HL-60/S4 treated with retinoic acid at 250 ng/mL for 4 days and 3 days (cell line): ENCODE measurements at regions not wholly inside any gene's neighbourhood (a gene's known extent, or its start where the extent isn't known, plus 50 kb on each side); places are given as distances from the start of the nearest gene placed in this dataset.
"Not testable (repeated sequence)": the region's sequence is repeated elsewhere in the genome, so short reads cannot be mapped to it uniquely, and the experiment has no call there.

Source experiments
- in situ Hi-C: fragments of 300-500 bp; cut with MboI; formaldehyde crosslinking; loops from 2 replicates; pipeline ENCODE4 v1.7.0; 2022; ENCODE audit warnings: low sequenced_read_pairs

DNA sequence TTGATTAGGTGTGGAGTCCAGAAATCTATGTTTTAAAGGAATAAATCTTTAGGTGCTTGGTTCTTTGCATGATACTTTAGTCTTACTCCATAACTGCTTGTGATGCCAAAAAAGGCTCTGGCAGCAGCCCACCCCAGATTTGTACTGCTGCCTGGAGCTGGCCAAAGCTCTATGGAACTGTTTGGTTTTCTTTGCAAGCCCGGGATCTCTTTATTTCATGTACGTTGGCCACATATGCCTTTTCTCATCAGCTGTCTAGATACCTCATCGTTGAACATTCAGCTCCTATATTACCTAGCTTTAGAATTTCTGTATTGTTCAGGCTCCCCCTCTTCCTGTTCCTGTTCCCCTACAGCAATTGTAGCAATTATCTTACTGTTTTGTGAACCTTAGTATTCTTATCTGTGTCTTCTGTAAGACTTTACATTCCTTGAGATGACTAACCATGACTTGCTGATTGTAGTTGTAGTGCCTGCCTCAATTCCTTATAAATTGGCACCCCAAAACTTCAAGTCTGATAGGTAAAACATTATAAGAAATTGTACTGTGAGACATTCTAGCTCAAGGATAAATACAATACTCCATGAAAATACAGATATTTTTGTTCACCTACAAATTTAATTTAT lies 199.4 kb upstream of the GPRIN3 start:
- in situ Hi-C loops = no loop called here

- in situ Hi-C loops = no loop called here
These were observed 195.0 kb upstream of the GPRIN3 start for GRCh38 chr4:89502581-89502980.

GRCh38 chr4:89497517-89498308 lies 190.1 kb upstream of the GPRIN3 start:
- in situ Hi-C loops = no loop called here

- in situ Hi-C loops = no loop called here
These were observed 189.3 kb upstream of the GPRIN3 start for GRCh38 chr4:89496851-89497250.

DNA sequence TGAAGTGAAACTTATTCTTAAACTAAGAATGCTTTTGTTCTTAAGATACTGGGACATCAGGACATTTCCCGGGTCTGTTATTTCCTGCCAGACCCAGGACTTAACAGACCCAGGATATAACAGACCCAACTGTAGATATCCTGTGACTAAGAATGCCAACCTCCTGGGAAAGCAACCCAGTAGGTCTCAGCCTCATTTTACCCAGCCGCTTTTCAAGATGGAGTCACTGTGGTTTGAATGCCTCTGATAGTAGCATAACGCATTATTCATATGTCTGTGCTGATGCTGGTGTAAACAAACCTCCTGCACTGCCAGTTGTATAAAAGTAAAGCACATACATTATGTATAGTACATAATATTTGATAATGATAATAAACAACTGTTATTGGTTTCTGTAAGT lies 185.8 kb upstream of the GPRIN3 start:
- in situ Hi-C loops = no loop called here

- in situ Hi-C loops = no loop called here
These were observed 185.0 kb upstream of the GPRIN3 start for GRCh38 chr4:89492581-89493071.

DNA sequence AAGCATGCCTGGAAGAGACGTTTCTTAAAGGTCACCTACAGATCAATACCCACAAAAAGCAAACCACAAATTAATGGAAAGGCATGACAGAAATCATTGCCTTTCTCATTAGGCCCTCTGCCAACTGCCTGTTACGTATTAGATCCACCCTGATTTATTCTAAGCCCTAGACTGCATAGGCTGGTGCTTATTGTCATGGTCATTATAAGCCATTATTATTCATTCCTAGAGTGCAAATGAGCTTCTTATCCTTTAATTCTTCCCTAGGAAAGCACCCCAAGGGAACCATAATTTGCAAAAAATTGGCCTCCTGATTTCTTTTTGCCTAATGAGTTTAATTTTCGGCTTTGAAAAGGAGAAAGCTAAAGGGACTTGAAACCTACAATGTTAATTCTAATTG lies 184.2 kb upstream of the GPRIN3 start:
- in situ Hi-C loops = no loop called here

DNA sequence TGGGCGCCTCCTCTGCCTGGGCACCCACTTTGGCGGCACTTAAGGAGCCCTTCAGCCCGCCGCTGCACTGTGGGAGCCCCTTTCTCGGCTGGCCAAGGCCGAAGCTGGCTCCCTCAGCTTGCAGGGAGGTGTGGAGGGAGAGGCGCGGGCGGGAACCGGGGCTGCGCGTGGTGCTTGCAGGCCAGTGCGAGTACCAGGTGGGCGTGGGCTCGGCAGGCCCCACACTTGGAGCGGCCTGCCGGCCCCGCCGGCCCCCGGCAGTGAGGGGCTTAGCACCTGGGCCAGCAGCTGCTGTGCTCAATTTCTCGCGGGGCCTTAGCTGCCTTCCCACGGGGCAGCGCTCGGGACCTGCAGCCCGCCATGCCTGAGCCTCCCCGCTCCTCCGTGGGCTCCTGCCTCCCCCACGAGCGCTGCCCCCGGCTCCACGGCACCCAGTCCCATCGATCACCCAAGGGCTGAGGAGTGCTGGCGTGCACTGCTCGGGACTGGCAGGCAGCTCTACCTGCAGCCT lies 182.4 kb upstream of the GPRIN3 start:
- in situ Hi-C loops = not testable (repeated sequence)

GRCh38 chr4:89489338-89489771 lies 181.8 kb upstream of the GPRIN3 start:
- in situ Hi-C loops = no loop called here

- in situ Hi-C loops = no loop called here
These were observed 181.1 kb upstream of the GPRIN3 start for GRCh38 chr4:89488736-89489135.

DNA sequence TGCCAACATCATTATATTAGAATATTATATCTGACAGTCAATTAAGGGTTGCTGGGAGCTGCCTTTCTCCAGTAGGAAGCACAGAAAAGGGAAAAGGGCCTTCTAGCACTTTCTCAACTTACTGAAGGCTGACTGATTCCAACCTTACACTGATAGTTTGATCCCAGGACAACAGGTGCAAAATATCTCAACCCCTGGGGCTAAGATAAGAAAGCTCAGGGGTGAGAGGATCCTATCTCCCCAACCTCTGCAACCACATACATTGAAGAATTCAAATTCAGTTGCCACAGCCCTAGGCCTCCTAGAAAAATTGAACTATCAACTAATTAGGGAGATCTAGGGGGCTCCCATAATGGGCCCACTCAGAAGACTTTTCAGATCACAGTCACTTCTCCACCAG lies 179.1 kb upstream of the GPRIN3 start:
- in situ Hi-C loops = no loop called here

GRCh38 chr4:89486042-89486441 lies 178.4 kb upstream of the GPRIN3 start:
- in situ Hi-C loops = no loop called here

DNA sequence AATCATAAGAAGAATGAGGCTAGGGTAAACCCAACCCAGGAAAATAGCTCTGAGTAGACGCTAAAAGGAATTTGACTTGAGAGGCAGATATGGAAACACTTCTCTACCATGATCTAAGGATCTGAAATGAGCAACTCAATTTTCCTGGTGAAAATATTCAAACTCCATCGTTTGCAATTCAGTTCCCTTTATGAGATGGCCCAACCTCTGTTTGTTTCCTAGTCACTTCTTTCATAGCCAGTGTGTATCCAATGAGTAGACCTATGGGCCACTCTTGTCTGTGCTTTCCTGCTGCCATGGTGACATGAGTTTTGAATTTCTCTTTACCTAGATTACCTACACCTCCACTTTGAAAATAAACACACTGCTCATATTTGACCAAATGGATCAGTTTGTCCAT lies 176.2 kb upstream of the GPRIN3 start:
- in situ Hi-C loops = no loop called here

- in situ Hi-C loops = no loop called here
These were observed 175.5 kb upstream of the GPRIN3 start for GRCh38 chr4:89482926-89483595.

- in situ Hi-C loops = no loop called here
These were observed 174.7 kb upstream of the GPRIN3 start for GRCh38 chr4:89482251-89482650.

- in situ Hi-C loops = no loop called here
These were observed 162.4 kb upstream of the GPRIN3 start for GRCh38 chr4:89469930-89470375.

- in situ Hi-C loops = no loop called here
These were observed 161.9 kb upstream of the GPRIN3 start for GRCh38 chr4:89469516-89469915.

DNA sequence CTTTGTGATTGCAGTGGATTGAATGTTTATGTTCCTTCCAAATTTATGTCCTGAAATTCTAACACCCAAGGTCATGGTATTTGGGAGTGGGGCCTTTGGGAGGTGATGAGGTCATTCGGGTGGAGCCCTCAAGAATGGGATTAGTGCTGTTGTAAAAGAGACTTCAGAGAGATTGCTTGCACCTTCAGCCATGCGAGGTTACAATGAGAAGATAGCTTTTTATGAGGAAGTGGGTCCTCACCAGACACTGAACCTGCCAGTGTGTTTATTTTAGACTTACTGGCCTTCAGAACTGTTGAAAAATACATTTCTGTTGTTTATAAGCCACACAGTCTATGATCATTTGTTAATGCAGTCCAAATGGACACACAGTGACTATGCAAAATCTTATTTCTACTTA lies 161.0 kb upstream of the GPRIN3 start:
- in situ Hi-C loops = no loop called here

GRCh38 chr4:89463341-89463740 lies 155.7 kb upstream of the GPRIN3 start:
- in situ Hi-C loops = no loop called here

GRCh38 chr4:89447543-89447942 lies 139.9 kb upstream of the GPRIN3 start:
- in situ Hi-C loops = no loop called here

DNA sequence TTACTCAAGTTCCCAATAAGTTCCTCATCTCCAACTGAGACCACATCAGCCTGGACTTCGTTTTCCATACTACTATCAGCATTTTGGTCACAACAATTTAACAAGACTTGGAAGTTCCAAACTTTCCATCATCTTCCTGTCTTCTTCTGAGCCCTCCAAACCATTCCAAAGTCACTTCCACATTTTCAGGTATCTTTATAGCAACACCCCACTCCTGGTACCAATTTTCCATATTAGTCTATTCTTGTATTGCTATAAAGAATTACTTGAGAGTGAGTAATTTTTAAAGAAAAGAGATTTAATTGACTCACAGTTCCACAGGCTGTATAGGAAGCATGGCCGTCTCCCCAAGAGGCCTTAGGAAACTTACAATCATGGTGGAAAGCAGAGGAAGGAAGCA lies 138.6 kb upstream of the GPRIN3 start:
- in situ Hi-C loops = no loop called here
